GM12801 (cell line): ENCODE measurements at regions not wholly inside any gene's neighbourhood (a gene's known extent, or its start where the extent isn't known, plus 50 kb on each side); places are given as distances from the start of the nearest gene placed in this dataset.

ENCODE experiments used
- CTCF ChIP-seq: IDR thresholded peaks from one replicate; pipeline ENCODE4 v1.5.1; 2011; ENCODE audit warnings: control low read depth; ENCODE audit not compliant: insufficient read length; ENCODE audit errors: extremely low read depth

GRCh38 chr13:29976535-29976934 is 126.1 kb upstream of the UBL3 start:
- no peak for TF ChIP-seq CTCF

- no peak for TF ChIP-seq CTCF
Observed at GRCh38 chr13:29975283-29975682, 124.9 kb upstream of the UBL3 start.

GRCh38 chr13:29969286-29969685 is 118.9 kb upstream of the UBL3 start:
- no peak for TF ChIP-seq CTCF

- TF ChIP-seq CTCF, result no peak
Observed at GRCh38 chr13:29964181-29964845, 113.9 kb upstream of the UBL3 start.

- TF ChIP-seq CTCF, result no peak
Observed at GRCh38 chr13:29963089-29963488, 112.7 kb upstream of the UBL3 start.

- no peak for TF ChIP-seq CTCF
Observed at GRCh38 chr13:29961036-29961670, 110.7 kb upstream of the UBL3 start.

GRCh38 chr13:29959603-29960002 is 109.2 kb upstream of the UBL3 start:
- no peak for TF ChIP-seq CTCF
